ENCODE measurements at regions not wholly inside any gene's neighbourhood (a gene's known extent, or its start where the extent isn't known, plus 50 kb on each side); places are given as distances from the start of the nearest gene placed in this dataset.

DNA sequence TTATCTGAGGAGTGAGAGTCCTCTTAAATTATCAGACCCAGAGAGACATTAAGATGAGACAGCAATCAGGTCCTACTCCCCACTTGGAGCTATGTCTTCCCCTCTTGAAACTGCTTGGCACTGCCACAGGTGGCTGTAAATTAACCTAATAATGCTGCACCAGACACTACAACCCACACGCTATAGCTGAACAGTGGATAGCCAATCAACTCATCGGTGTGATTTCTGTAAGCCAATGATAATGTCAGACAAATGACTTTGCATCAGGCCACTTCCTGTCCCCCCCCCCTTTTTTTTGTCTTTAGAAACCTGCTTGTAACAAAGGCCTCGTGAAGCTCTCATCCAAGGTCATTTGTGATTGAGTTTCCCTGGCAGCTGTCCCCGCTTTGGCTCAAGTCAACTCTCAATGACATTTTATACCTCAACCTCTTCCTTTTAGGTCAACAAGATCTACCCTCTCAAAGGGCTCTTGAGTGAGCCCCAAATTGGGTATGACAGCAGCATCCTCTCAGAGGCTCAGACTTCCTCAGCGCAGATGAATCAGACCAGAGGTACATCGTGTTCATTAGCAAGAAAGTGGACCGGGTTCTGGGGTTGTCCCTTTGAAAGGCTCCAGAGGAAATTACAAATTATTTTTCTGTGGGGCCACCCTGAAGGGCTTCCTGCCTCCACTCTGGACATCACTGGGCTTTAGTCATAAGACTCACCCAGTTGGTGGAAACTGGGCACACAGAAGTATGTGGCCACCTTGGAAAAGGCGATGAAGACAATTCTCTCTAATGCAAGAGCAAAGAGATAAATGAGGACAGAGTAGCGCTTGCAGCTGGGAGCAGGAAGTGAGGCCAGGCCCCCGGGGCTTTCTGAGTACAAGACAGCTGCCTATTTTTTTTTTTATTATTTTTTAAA lies 73.6 kb downstream of the COPS8 start:
- Mint-ChIP-seq H3K4me3 (no peak overlapping the region), H3K27me3 (no peaks in the 10 kb centered on the region), H3K27ac (peak overlapping the region; percentile 17), H3K36me3 (ENCODE audit: low read depth) (no peaks in the 10 kb centered on the region), H3K9me3 (ENCODE audit: low read depth) (no peaks in the 10 kb centered on the region), H3K4me1 (peaks cover 33% of the 10 kb centered on the region)
- no peak for DNase-seq
- POLR2A ChIA-PET: no interaction called here
- intact Hi-C loops (cut with DNase I, micrococcal nuclease): loop anchor here in 1 of 2 experiments (5.0 kb wide), 2 partner anchors 68 to 838 kb away; no protein-coding TSS in a partner anchor
- no peak for ATAC-seq
- CTCF ChIA-PET: interaction anchor here (0.9 to 1.2 kb wide), 2 partner anchors 10 to 37 kb away, joined by 4 to 6 read pairs; no protein-coding TSS in a partner anchor

DNA sequence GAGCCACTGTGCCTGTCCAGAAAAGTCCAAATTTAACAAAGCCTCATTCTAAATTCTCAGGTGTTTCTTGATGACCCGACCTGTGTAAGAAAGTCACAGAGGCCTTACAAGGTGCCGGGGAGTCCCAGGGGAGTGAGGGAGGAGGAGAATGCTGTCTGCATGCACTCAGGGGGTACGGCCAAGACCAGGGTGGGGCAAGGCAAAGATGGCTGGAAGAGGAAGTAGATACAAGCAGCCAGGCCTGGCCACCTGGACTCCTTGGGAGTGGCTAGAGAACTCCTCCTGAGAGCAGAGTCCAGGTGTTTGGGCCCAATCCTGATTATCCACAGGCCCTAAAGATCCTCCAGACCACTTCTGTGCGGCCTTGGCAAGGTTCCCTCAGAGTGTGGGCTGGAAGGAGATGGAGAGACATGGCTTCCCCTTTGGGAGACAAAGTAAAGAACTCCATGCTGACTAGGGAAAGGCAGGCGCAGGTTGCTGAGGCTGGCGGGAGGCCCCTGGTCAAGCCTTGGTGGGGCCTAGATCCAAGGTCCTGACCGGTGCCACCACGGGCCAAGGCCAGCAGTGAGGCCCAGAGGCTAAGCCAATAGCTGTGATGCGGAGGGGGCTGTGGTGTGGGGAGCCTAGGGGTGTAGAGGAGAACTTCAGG lies 74.7 kb downstream of the COPS8 start:
- H3K4me1 Mint-ChIP-seq: peaks cover 22% of the 10 kb centered on the region
- ChIA-PET CTCF (no interaction called here), POLR2A (no interaction called here)
- peaks cover 6% of the 10 kb centered on the region for H3K27me3 Mint-ChIP-seq
- intact Hi-C loops (cut with DNase I, micrococcal nuclease): no loop called here
- ATAC-seq (no peak), DNase-seq (no peak)
- H3K4me3 Mint-ChIP-seq: no peak overlapping the region
- no peaks in the 10 kb centered on the region for H3K36me3 Mint-ChIP-seq (ENCODE audit: low read depth)
- H3K27ac Mint-ChIP-seq: no peak overlapping the region
- H3K9me3 Mint-ChIP-seq (ENCODE audit: low read depth): no peaks in the 10 kb centered on the region

DNA sequence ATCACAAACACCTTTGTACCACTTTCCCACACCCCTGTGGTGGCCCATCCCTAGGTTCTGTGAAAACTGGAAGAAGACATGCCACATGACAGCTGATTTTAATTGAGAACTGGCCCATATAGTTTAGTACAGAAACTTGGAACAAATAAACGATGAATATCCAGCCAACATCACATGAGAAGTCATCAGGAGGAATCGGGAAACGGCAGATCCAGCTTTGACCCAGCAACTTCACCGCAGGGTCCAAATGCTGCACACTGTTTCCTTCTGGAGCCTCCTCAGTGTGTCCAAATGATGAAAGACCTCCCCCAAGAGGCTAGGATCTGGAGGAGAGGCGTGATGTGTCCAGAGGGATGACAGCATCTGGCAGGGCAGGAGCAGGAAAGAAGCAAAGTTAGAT lies 75.5 kb downstream of the COPS8 start:
- peaks cover 14% of the 10 kb centered on the region for H3K4me1 Mint-ChIP-seq
- peaks cover 10% of the 10 kb centered on the region for H3K27me3 Mint-ChIP-seq
- ChIA-PET CTCF (interaction anchor here (0.6 to 1.5 kb wide), 2 partner anchors 15 to 178 kb away, joined by 3 read pairs; no protein-coding TSS in a partner anchor), POLR2A (no interaction called here)
- DNase-seq: no peak
- no peaks in the 10 kb centered on the region for H3K9me3 Mint-ChIP-seq (ENCODE audit: low read depth)
- H3K4me3 Mint-ChIP-seq: no peak overlapping the region
- no peak overlapping the region for H3K27ac Mint-ChIP-seq
- no peak for ATAC-seq
- intact Hi-C loops (cut with DNase I, micrococcal nuclease): no loop called here
- no peaks in the 10 kb centered on the region for H3K36me3 Mint-ChIP-seq (ENCODE audit: low read depth)

DNA sequence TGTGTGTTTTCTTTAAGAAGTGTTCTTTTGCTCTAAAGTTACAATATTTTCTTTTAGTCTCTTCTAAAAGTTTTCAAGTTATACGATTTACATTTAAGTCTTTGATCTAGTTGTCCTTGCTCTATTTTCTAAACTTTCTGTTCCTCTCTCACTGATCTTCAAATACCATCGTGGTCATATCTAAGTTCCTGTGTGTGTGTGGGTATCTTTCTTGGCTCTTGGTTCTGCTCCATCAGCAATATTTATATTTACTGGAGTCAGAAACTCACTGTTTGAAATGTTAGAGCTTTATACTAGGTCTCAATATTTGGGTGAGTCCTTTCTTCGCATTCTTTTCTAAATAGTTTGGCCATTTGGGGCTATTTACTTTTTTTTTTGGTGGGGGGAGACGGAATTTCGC lies 77.3 kb downstream of the COPS8 start:
- CTCF ChIA-PET: interaction anchor here (0.6 to 1.2 kb wide), 5 partner anchors 10 to 265 kb away, joined by 3 to 4 read pairs (median 3); no protein-coding TSS in a partner anchor
- intact Hi-C loops (cut with DNase I, micrococcal nuclease): no loop called here

DNA sequence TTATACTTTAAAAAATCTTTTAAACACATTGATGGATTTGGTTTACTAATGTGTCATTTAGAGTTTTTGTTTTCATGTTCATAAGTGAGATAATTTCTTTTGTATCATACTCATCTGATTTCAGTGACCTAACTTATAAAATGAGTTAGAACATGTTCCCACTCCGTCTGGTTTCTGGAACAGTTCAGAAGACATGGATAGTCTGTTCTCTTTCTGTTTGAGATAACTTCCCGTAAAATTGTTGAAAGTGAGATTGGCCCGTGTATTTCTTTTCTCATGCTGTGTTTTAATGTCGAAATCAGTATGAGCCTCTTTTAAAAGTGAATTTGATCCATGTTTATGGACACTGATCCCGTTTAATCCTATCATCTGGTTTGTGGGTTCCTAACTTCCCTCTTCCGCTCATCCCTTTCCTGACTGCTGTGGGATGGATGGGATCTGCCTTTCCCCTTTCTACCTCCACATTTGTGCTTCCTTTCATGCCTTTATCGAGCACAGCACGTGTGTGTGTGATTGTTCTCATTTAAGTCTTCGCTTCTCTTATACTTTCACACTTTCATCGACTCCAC lies 78.9 kb downstream of the COPS8 start:
- no peak overlapping the region for H3K4me3 Mint-ChIP-seq
- DNase-seq (no peak), ATAC-seq (no peak)
- ChIA-PET POLR2A (interaction anchor here (0.6 kb wide), 1 partner anchor 20 kb away, joined by 3 read pairs; no protein-coding TSS in a partner anchor), CTCF (interaction anchor here (0.9 to 1.2 kb wide), 3 partner anchors 10 to 16 kb away, joined by 3 to 5 read pairs (median 3); no protein-coding TSS in a partner anchor)
- no peaks in the 10 kb centered on the region for H3K36me3 Mint-ChIP-seq (ENCODE audit: low read depth)
- intact Hi-C loops (cut with DNase I, micrococcal nuclease): no loop called here
- H3K9me3 Mint-ChIP-seq (ENCODE audit: low read depth): peaks cover 6% of the 10 kb centered on the region
- H3K27me3 Mint-ChIP-seq: peaks cover 18% of the 10 kb centered on the region
- H3K4me1 Mint-ChIP-seq: peaks cover under 1% of the 10 kb centered on the region
- no peak overlapping the region for H3K27ac Mint-ChIP-seq

More for the DNA sequence above, 77.3 kb downstream of the COPS8 start:
- POLR2A ChIA-PET: interaction anchor here (0.6 kb wide), 1 partner anchor 64 kb away, joined by 3 read pairs; no protein-coding TSS in a partner anchor
- Mint-ChIP-seq H3K27ac (no peak overlapping the region), H3K9me3 (ENCODE audit: low read depth) (no peaks in the 10 kb centered on the region), H3K4me3 (no peak overlapping the region), H3K27me3 (peaks cover 16% of the 10 kb centered on the region), H3K36me3 (ENCODE audit: low read depth) (no peaks in the 10 kb centered on the region), H3K4me1 (peaks cover 10% of the 10 kb centered on the region)
- DNase-seq (no peak), ATAC-seq (no peak)

DNA sequence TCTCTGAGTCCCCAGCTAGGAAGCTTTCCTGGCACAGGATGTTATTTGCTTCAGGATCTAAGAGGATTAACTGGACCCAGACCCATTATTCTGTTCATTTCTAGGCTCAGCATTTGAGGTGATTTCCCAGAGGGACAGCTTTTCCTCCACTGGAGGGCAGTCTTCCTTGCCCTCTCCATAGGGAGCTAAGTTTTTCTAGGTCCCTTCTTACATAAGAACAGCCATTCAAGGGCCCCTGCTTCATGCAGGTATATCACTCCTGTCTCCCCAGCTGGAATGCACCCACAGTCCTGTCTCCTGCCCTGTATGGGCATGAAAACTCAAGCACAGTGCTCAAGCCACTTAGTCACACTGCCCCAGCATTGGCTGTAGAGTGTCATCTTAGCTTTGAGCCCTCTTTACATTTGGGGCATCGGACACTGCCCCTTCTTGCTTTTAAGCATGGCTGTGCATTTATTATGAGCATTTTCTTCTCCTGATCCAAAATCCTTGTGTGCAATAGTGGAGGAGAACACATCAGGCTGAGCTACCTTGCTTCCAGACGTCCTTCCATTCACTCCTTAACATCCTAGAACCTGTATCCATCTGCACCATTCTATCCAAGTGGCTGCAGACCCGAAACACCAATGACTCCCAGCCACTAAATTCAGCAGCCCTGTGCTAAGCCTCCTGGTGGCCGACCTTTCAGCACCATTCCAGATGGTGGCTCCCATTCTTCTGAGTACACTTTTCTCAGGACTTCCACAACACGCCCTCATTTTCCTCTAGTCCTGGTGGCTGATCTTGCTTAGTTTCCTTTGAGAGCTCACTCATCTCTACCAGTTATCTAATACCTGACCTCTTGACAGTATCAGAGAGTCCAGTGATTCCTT lies 80.0 kb downstream of the COPS8 start:
- Mint-ChIP-seq H3K36me3 (ENCODE audit: low read depth) (no peaks in the 10 kb centered on the region), H3K27ac (no peak overlapping the region), H3K4me3 (no peak overlapping the region), H3K4me1 (no peaks in the 10 kb centered on the region), H3K27me3 (peaks cover 20% of the 10 kb centered on the region), H3K9me3 (ENCODE audit: low read depth) (peaks cover 6% of the 10 kb centered on the region)
- intact Hi-C loops (cut with DNase I, micrococcal nuclease): no loop called here
- CTCF ChIA-PET: interaction anchor here (0.7 to 1.3 kb wide), 6 partner anchors 11 to 347 kb away, joined by 3 to 5 read pairs (median 4); no protein-coding TSS in a partner anchor
- DNase-seq (no peak), ATAC-seq (no peak)
- POLR2A ChIA-PET: no interaction called here

DNA sequence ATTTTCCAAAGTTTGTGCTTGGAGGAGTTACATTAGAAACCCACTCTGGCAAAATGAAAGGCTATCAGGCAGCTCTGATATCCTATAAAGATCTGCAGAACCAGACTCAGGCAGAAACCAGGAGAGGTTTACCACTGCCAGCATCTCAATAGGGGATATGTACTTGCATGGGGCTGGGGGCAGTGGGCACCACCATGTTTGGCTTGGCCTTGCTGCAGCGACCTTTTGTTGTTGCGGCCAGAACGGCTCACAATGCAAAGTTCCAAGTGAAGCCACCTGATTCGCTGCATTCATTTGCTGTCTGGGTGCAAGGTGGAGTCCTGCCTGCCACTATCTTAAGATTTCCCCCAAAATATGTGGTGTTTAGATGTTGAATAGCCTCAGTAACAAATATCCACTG lies 81.3 kb downstream of the COPS8 start:
- H3K36me3 Mint-ChIP-seq (ENCODE audit: low read depth): no peaks in the 10 kb centered on the region
- no peak overlapping the region for H3K27ac Mint-ChIP-seq
- intact Hi-C loops (cut with DNase I, micrococcal nuclease): no loop called here
- ATAC-seq (no peak), DNase-seq (no peak)
- H3K4me3 Mint-ChIP-seq: no peak overlapping the region
- H3K9me3 Mint-ChIP-seq (ENCODE audit: low read depth): peaks cover 6% of the 10 kb centered on the region
- ChIA-PET POLR2A (no interaction called here), CTCF (no interaction called here)
- peaks cover 23% of the 10 kb centered on the region for H3K27me3 Mint-ChIP-seq
- no peaks in the 10 kb centered on the region for H3K4me1 Mint-ChIP-seq

DNA sequence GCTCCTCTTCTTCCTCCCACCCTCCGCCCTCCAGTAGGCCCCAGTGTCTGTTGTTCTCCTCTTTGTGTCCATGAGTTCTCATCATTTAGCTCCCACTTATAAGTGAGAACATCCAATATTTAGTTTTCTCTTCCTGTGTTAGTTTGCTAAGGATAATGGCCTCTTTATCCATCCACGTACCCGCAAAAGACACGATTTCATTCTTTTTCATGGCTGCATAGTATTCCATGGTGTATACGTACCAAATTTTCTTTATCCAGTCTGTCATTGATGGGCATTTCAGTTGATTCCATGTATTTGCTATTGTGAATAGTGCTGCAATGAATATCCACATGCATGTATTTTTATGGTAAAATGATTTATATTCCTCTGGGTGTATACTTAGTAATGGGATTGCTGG lies 82.2 kb downstream of the COPS8 start:
- DNase-seq (no peak), ATAC-seq (no peak)
- Mint-ChIP-seq H3K27ac (no peak overlapping the region), H3K9me3 (ENCODE audit: low read depth) (peaks cover 6% of the 10 kb centered on the region), H3K4me3 (no peak overlapping the region), H3K4me1 (no peaks in the 10 kb centered on the region), H3K27me3 (peaks cover 26% of the 10 kb centered on the region), H3K36me3 (ENCODE audit: low read depth) (no peaks in the 10 kb centered on the region)
- CTCF ChIA-PET: interaction anchor here (1.2 kb wide), 1 partner anchor 318 kb away, joined by 3 read pairs; no protein-coding TSS in a partner anchor
- POLR2A ChIA-PET: no interaction called here
- intact Hi-C loops (cut with DNase I, micrococcal nuclease): no loop called here

DNA sequence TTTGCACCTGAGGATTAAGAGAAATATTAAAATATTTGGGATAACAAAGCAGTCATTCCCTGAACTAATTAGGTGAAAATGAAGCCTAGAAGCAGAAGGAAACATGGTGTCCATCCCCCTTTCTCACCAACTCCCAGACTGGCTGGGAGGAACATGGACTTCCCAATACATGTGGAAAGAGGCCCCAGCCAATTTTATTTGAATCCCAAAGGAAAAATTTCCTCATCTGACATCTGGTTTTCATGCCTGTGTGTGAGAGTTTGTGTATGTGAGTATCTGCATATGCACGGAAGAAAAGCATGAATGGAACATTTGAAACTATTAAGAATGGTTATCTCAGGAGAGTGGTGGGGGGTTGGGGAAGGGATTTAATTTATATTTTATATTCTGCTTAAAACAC lies 84.3 kb downstream of the COPS8 start:
- H3K27me3 Mint-ChIP-seq: peaks cover 26% of the 10 kb centered on the region
- no peaks in the 10 kb centered on the region for H3K36me3 Mint-ChIP-seq (ENCODE audit: low read depth)
- no peak overlapping the region for H3K27ac Mint-ChIP-seq
- ATAC-seq (no peak), DNase-seq (no peak)
- intact Hi-C loops (cut with DNase I, micrococcal nuclease): no loop called here
- ChIA-PET CTCF (no interaction called here), POLR2A (no interaction called here)
- peaks cover 6% of the 10 kb centered on the region for H3K9me3 Mint-ChIP-seq (ENCODE audit: low read depth)
- H3K4me1 Mint-ChIP-seq: no peaks in the 10 kb centered on the region
- no peak overlapping the region for H3K4me3 Mint-ChIP-seq

DNA sequence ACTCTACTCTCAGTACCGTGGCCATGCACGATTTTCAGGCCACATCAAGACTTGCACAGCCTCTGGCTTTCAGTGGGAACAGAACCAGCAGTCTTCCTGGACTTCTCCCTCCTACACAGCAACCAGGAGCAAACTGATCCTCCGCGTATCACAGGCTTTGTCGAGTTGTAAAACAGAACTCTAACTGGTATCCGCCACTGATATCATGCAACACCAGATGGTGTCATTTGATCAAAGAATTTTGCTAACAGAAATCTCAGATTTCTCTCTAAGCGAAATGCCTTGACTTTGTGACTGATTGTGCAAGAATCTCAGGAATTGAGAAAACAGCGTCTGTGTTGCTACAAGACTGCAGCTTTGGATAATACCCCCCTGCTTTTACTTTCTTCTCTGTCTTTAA lies 85.7 kb downstream of the COPS8 start:
- DNase-seq: no peak
- Mint-ChIP-seq H3K9me3 (ENCODE audit: low read depth) (peaks cover 6% of the 10 kb centered on the region), H3K36me3 (ENCODE audit: low read depth) (no peaks in the 10 kb centered on the region), H3K27ac (no peak overlapping the region), H3K4me3 (no peak overlapping the region), H3K4me1 (no peaks in the 10 kb centered on the region), H3K27me3 (peaks cover 29% of the 10 kb centered on the region)
- intact Hi-C loops (cut with DNase I, micrococcal nuclease): no loop called here
- ChIA-PET POLR2A (no interaction called here), CTCF (interaction anchor here (0.5 kb wide), 1 partner anchor 713 kb away, joined by 3 read pairs; no protein-coding TSS in a partner anchor)
- no peak for ATAC-seq

DNA sequence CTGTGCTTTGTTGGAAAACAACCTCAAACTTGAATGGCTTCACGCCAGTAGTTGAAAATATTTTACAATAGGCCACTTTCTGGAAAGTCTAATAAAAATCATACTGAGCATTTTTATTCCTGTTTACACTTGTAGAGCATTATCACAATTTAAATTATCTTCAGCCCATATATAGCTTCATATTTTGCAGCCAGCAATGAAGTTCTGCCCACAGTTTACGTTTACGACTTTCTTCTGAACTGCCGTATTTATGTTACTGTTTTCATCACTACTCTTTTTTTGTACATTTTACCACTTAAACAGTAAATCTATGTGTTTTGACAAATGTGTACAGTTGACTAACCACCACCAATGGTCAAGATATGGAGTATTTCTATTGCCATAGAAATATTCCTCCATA lies 86.2 kb downstream of the COPS8 start:
- H3K36me3 Mint-ChIP-seq (ENCODE audit: low read depth): no peaks in the 10 kb centered on the region
- intact Hi-C loops (cut with DNase I, micrococcal nuclease): no loop called here
- ATAC-seq (no peak), DNase-seq (no peak)
- H3K4me1 Mint-ChIP-seq: no peaks in the 10 kb centered on the region
- ChIA-PET POLR2A (no interaction called here), CTCF (no interaction called here)
- peaks cover 27% of the 10 kb centered on the region for H3K27me3 Mint-ChIP-seq
- H3K9me3 Mint-ChIP-seq (ENCODE audit: low read depth): peaks cover 6% of the 10 kb centered on the region
- no peak overlapping the region for H3K4me3 Mint-ChIP-seq
- no peak overlapping the region for H3K27ac Mint-ChIP-seq
